SK-N-SH (cell line): ENCODE measurements at regions not wholly inside any gene's neighbourhood (a gene's known extent, or its start where the extent isn't known, plus 50 kb on each side); places are given as distances from the start of the nearest gene placed in this dataset.

Experiments
- CTCF ChIA-PET: fragments of 300-600, 350-600 bp; formaldehyde crosslinking; extraction: SDS; loops from one replicate; lab custom pipeline; 2021; lab: Yijun Ruan, JAX
- POLR2A ChIA-PET: fragments of 350-600 bp; sonication (Branson Sonifier 250); formaldehyde crosslinking; extraction: SDS; loops from one replicate; lab custom pipeline; 2020; ENCODE audit warnings: antibody characterized with exemption, inconsistent platforms; lab: Yijun Ruan, JAX
- DNase-seq: peaks from one replicate; pipeline ENCODE4 v3.0.0; 2012
- H2AFZ ChIP-seq: fragments of 200-600 bp; sonication (generic); 2 replicates; pipeline ENCODE4 v1.8.1; 2016; ENCODE audit warnings: antibody characterized with exemption, mild to moderate bottlenecking, low read depth
- H3F3A ChIP-seq: fragments of 200-600 bp; sonication (generic); replicated peaks from 2 replicates; pipeline ENCODE3; 2016; ENCODE audit warnings: antibody characterized with exemption, mild to moderate bottlenecking; ENCODE audit not compliant: insufficient read depth
- H3K27ac ChIP-seq, 2 experiments: fragments of 200-500 bp in 1 of 2; fragments of 200-600 bp in 1 of 2; sonication (Bioruptor generic) in 1 of 2; sonication (generic), shearing (Covaris generic) in 1 of 2; 2 replicates each; pipeline versions ENCODE4 v1.5.1 to v1.6.1; 2014 to 2016; ENCODE audit warnings: low read depth in 2 of 2, inconsistent platforms in 1 of 2, low read length in 1 of 2, mild to moderate bottlenecking in 1 of 2, mixed read lengths in 1 of 2
- H3K27me3 ChIP-seq: fragments of 200-600 bp; sonication (generic), shearing (Covaris generic); 2 replicates; pipeline ENCODE4 v1.6.1; 2016; ENCODE audit warnings: mixed run types; ENCODE audit not compliant: insufficient read depth
- H3K36me3 ChIP-seq, 2 experiments: fragments of 200-500 bp in 1 of 2; fragments of 200-600 bp in 1 of 2; sonication (Bioruptor generic) in 1 of 2; sonication (generic) in 1 of 2; replicated peaks in 1 of 2; 2 replicates each; pipeline versions ENCODE3 to v1.5.1; 2014 to 2016; ENCODE audit warnings: low read length in 1 of 2, mild to moderate bottlenecking in 1 of 2; ENCODE audit not compliant: insufficient read depth in 2 of 2, control insufficient read depth in 1 of 2
- H3K4me1 ChIP-seq, 2 experiments: fragments of 200-500 bp in 1 of 2; fragments of 200-600 bp in 1 of 2; sonication (Bioruptor generic) in 1 of 2; sonication (generic), shearing (Covaris generic) in 1 of 2; 2 replicates each; pipeline versions ENCODE4 v1.5.1 to v1.6.1; 2014 to 2016; ENCODE audit warnings: low read depth in 1 of 2, low read length in 1 of 2, mixed run types in 1 of 2; ENCODE audit not compliant: insufficient read depth in 2 of 2, control insufficient read depth in 1 of 2
- H3K4me2 ChIP-seq: fragments of 200-600 bp; sonication (generic), shearing (Covaris generic); 2 replicates; pipeline ENCODE4 v1.6.1; 2017; ENCODE audit warnings: mixed run types
- H3K4me3 ChIP-seq, 2 experiments: fragments of 200-500 bp in 1 of 2; fragments of 200-600 bp in 1 of 2; sonication (Bioruptor generic) in 1 of 2; sonication (generic), shearing (Covaris generic) in 1 of 2; 2 replicates each; pipeline versions ENCODE4 v1.5.1 to v1.8.1; 2014 to 2016; ENCODE audit warnings: low read depth in 2 of 2, inconsistent platforms in 1 of 2, low read length in 1 of 2, mild to moderate bottlenecking in 1 of 2, mixed read lengths in 1 of 2, moderate library complexity in 1 of 2
- H3K79me2 ChIP-seq: fragments of 200-600 bp; sonication (generic); 2 replicates; pipeline ENCODE4 v1.8.1; 2017; ENCODE audit warnings: mild to moderate bottlenecking; ENCODE audit not compliant: insufficient read depth
- H3K9ac ChIP-seq: fragments of 200-600 bp; sonication (generic); 2 replicates; pipeline ENCODE4 v1.6.1; 2017; ENCODE audit warnings: mixed run types
- H3K9me2 ChIP-seq: fragments of 200-600 bp; sonication (generic); 2 replicates; pipeline ENCODE4 v1.6.1; 2017; ENCODE audit warnings: mixed run types
- H3K9me3 ChIP-seq: fragments of 200-600 bp; sonication (generic); 2 replicates; pipeline ENCODE4 v1.6.1; 2017; ENCODE audit warnings: mixed run types, mild to moderate bottlenecking, moderate library complexity
- H4K20me1 ChIP-seq: fragments of 200-600 bp; sonication (generic); 2 replicates; pipeline ENCODE4 v1.6.1; 2017; ENCODE audit warnings: mild to moderate bottlenecking, mixed run types; ENCODE audit not compliant: insufficient read depth
- CHD2 ChIP-seq: fragments of 150-350 bp; IDR thresholded peaks from 2 replicates; pipeline ENCODE4 v1.6.1; 2018; ENCODE audit warnings: low read length; ENCODE audit not compliant: partially characterized antibody
- ELF1 ChIP-seq: IDR thresholded peaks from 2 replicates; pipeline ENCODE4 v1.4.0; 2012
- FOXM1 ChIP-seq: IDR thresholded peaks from 2 replicates; pipeline ENCODE4 v1.4.0; 2012; ENCODE audit warnings: low read depth, mild to moderate bottlenecking
- GATA2 ChIP-seq: sonication (generic); formaldehyde crosslinking; IDR thresholded peaks from 2 replicates; pipeline ENCODE4 v1.5.0; 2020; ENCODE audit warnings: mild to moderate bottlenecking, missing genetic modification reagents
- MEF2A ChIP-seq: IDR thresholded peaks from 2 replicates; pipeline ENCODE4 v1.4.0; 2012; ENCODE audit warnings: low read depth, borderline replicate concordance
- MXI1 ChIP-seq: IDR thresholded peaks from 2 replicates; pipeline ENCODE4 v1.6.1; 2012; ENCODE audit warnings: mild to moderate bottlenecking, low read depth, low read length, improper control_type of control experiment
- NFIC ChIP-seq: IDR thresholded peaks from 2 replicates; pipeline ENCODE4 v1.4.0; 2012; ENCODE audit warnings: borderline replicate concordance
- NRF1 ChIP-seq: IDR thresholded peaks from 2 replicates; pipeline ENCODE4 v1.6.1; 2012; ENCODE audit warnings: low read depth, mild to moderate bottlenecking, low read length
- POLR2AphosphoS5 ChIP-seq: IDR thresholded peaks from 2 replicates; pipeline ENCODE4 v1.6.1; 2012; ENCODE audit warnings: low read depth, low read length
- RAD21 ChIP-seq: IDR thresholded peaks from 2 replicates; pipeline ENCODE4 v1.6.1; 2012; ENCODE audit warnings: mild to moderate bottlenecking, low read length
- RCOR1 ChIP-seq: fragments of 150-350 bp; IDR thresholded peaks from 2 replicates; pipeline ENCODE4 v1.6.1; 2017; ENCODE audit warnings: antibody characterized with exemption, low read length
- RFX5 ChIP-seq: IDR thresholded peaks from 2 replicates; pipeline ENCODE4 v1.6.1; 2012; ENCODE audit warnings: mild to moderate bottlenecking, improper control_type of control experiment, low read length
- RXRA ChIP-seq: IDR thresholded peaks from 2 replicates; pipeline ENCODE4 v1.4.0; 2012; ENCODE audit warnings: low read depth, mild to moderate bottlenecking, borderline replicate concordance
- SMC3 ChIP-seq: IDR thresholded peaks from 2 replicates; pipeline ENCODE4 v1.6.1; 2012; ENCODE audit warnings: low read depth, low read length, improper control_type of control experiment
- TAF1 ChIP-seq: IDR thresholded peaks from 2 replicates; pipeline ENCODE4 v1.6.1; 2012; ENCODE audit warnings: low read depth, mild to moderate bottlenecking, low read length, moderate library complexity, borderline replicate concordance
- TCF12 ChIP-seq: IDR thresholded peaks from 2 replicates; pipeline ENCODE4 v1.4.0; 2012
- TEAD4 ChIP-seq: IDR thresholded peaks from 2 replicates; pipeline ENCODE4 v1.4.0; 2012; ENCODE audit warnings: mild to moderate bottlenecking, borderline replicate concordance; ENCODE audit not compliant: insufficient read depth
- USF2 ChIP-seq: fragments of 150-350 bp; IDR thresholded peaks from 2 replicates; pipeline ENCODE4 v1.6.1; 2017; ENCODE audit warnings: antibody characterized with exemption, low read length, low read depth, borderline replicate concordance
- WGBS: methylation state at CpG from one replicate; pipeline ENCODE4 v1.1.6; 2017; ENCODE audit warnings: low lambda C conversion rate; 5-methylcytosine and 5-hydroxymethylcytosine counted together
- TF ChIP-seq, protein P1 (sequence below): IDR thresholded peaks from 2 replicates; pipeline ENCODE4 v1.4.0; 2012; ENCODE audit warnings: low read depth
- TF ChIP-seq, protein P2 (sequence below): IDR thresholded peaks from 2 replicates; pipeline ENCODE4 v1.4.0; 2012; ENCODE audit warnings: low read depth, borderline replicate concordance

- Histone ChIP-seq H4K20me1 (no peaks in the 10 kb centered on the region), H3K27me3 (peaks cover 36% of the 10 kb centered on the region), H3K9me3 (no peaks in the 10 kb centered on the region), H2AFZ (no peak overlapping the region), H3K4me2 (no peak overlapping the region), H3K79me2 (no peaks in the 10 kb centered on the region), H3K36me3 (no peaks in the 10 kb centered on the region), H3K4me1 (peaks cover 0 to 1% of the 10 kb centered on the region in 2 experiments; a peak in 1 of 4 replicates), H3F3A (no peaks in the 10 kb centered on the region), H3K4me3 (no peak overlapping the region), H3K9me2 (no peaks in the 10 kb centered on the region), H3K27ac (no peak overlapping the region), H3K9ac (no peak overlapping the region)
- ChIA-PET POLR2A (no interaction called here), CTCF (interaction anchor here (1.1 to 2.1 kb wide), 5 partner anchors 16 to 195 kb away, joined by 3 to 6 read pairs (median 4); no protein-coding TSS in a partner anchor)
- no peak for DNase-seq
- TF ChIP-seq RFX5 (no peak), TAF1 (no peak), CHD2 (no peak), GATA2 (CRISPR knock-in tag) (no peak), NRF1 (no peak), TEAD4 (no peak), RXRA (no peak), RAD21 (no peak), ELF1 (no peak), FOXM1 (no peak), SMC3 (no peak), USF2 (no peak), POLR2AphosphoS5 (no peak), MEF2A (no peak), NFIC (no peak), MXI1 (no peak), RCOR1 (no peak), TCF12 (no peak)
- TF ChIP-seq, protein P1, sequence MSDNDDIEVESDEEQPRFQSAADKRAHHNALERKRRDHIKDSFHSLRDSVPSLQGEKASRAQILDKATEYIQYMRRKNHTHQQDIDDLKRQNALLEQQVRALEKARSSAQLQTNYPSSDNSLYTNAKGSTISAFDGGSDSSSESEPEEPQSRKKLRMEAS, result no peak
- TF ChIP-seq, protein P2, sequence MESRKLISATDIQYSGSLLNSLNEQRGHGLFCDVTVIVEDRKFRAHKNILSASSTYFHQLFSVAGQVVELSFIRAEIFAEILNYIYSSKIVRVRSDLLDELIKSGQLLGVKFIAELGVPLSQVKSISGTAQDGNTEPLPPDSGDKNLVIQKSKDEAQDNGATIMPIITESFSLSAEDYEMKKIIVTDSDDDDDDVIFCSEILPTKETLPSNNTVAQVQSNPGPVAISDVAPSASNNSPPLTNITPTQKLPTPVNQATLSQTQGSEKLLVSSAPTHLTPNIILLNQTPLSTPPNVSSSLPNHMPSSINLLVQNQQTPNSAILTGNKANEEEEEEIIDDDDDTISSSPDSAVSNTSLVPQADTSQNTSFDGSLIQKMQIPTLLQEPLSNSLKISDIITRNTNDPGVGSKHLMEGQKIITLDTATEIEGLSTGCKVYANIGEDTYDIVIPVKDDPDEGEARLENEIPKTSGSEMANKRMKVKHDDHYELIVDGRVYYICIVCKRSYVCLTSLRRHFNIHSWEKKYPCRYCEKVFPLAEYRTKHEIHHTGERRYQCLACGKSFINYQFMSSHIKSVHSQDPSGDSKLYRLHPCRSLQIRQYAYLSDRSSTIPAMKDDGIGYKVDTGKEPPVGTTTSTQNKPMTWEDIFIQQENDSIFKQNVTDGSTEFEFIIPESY, result no peak
- WGBS, result 53% methylated on average over 8 of the region's 13 CpGs
Measured at GRCh38 chr1:25042331-25043227, 112.5 kb upstream of the RUNX3 start.
